H9 (cell line): ENCODE measurements at regions not wholly inside any gene's neighbourhood (a gene's known extent, or its start where the extent isn't known, plus 50 kb on each side); places are given as distances from the start of the nearest gene placed in this dataset.

ENCODE experiments used
- DNase-seq: peaks from one replicate; pipeline ENCODE4 v3.0.0-alpha.2; 2017
- H2AFZ ChIP-seq: one replicate; pipeline ENCODE4 v1.6.1; 2013; ENCODE audit warnings: mild to moderate bottlenecking, low read length, control low read depth, moderate library complexity
- H2AK5ac ChIP-seq: 2 replicates; pipeline ENCODE4 v1.6.1; 2013; ENCODE audit warnings: low read length, control low read depth, mixed read lengths; ENCODE audit not compliant: insufficient read length
- H2BK120ac ChIP-seq: one replicate; pipeline ENCODE4 v1.6.1; 2013; ENCODE audit warnings: low read depth, mild to moderate bottlenecking, low read length, control low read depth, inconsistent platforms; ENCODE audit not compliant: poor library complexity, severe bottlenecking
- H2BK12ac ChIP-seq: 2 replicates; pipeline ENCODE4 v1.6.1; 2013; ENCODE audit warnings: low read length, control low read depth, mixed read lengths, low read depth; ENCODE audit not compliant: insufficient read length
- H2BK15ac ChIP-seq: 2 replicates; pipeline ENCODE4 v1.6.1; 2013; ENCODE audit warnings: low read depth, low read length, control low read depth
- H2BK20ac ChIP-seq: one replicate; pipeline ENCODE4 v1.6.1; 2013; ENCODE audit warnings: low read depth, mild to moderate bottlenecking, low read length, control low read depth, inconsistent platforms; ENCODE audit not compliant: poor library complexity, severe bottlenecking
- H2BK5ac ChIP-seq: 2 replicates; pipeline ENCODE4 v1.6.1; 2013; ENCODE audit warnings: low read length, control low read depth, mixed read lengths; ENCODE audit not compliant: insufficient read length
- H3K14ac ChIP-seq: 2 replicates; pipeline ENCODE4 v1.6.1; 2013; ENCODE audit warnings: low read length, control low read depth; ENCODE audit not compliant: insufficient read depth
- H3K18ac ChIP-seq: 2 replicates; pipeline ENCODE4 v1.6.1; 2013; ENCODE audit warnings: low read depth, mild to moderate bottlenecking, mixed read lengths, low read length, control low read depth; ENCODE audit not compliant: insufficient read length
- H3K23ac ChIP-seq: 2 replicates; pipeline ENCODE4 v1.6.1; 2013; ENCODE audit warnings: low read length, control low read depth, mixed read lengths, low read depth; ENCODE audit not compliant: insufficient read length
- H3K23me2 ChIP-seq: 2 replicates; pipeline ENCODE4 v1.6.1; 2013; ENCODE audit warnings: low read depth, mild to moderate bottlenecking, mixed read lengths, low read length, control low read depth; ENCODE audit not compliant: insufficient read length, poor library complexity, severe bottlenecking
- H3K27ac ChIP-seq: 2 replicates; pipeline ENCODE4 v1.5.1; 2013; ENCODE audit warnings: low read length, control low read depth, mixed read lengths, low read depth; ENCODE audit not compliant: insufficient read length
- H3K27me3 ChIP-seq: 2 replicates; pipeline ENCODE4 v1.6.1; 2013; ENCODE audit warnings: low read length, control low read depth, inconsistent platforms; ENCODE audit not compliant: insufficient read depth
- H3K4ac ChIP-seq: 2 replicates; pipeline ENCODE4 v1.6.1; 2013; ENCODE audit warnings: low read depth, mild to moderate bottlenecking, control low read depth, inconsistent platforms, low read length, moderate library complexity
- H3K4me1 ChIP-seq: 2 replicates; pipeline ENCODE4 v1.6.1; 2013; ENCODE audit warnings: low read length, control low read depth, inconsistent platforms; ENCODE audit not compliant: insufficient read depth
- H3K4me2 ChIP-seq: 2 replicates; pipeline ENCODE4 v1.6.1; 2013; ENCODE audit warnings: low read length, control low read depth, mixed read lengths; ENCODE audit not compliant: insufficient read length, insufficient read depth
- H3K56ac ChIP-seq: 2 replicates; pipeline ENCODE4 v1.6.1; 2013; ENCODE audit warnings: low read depth, mild to moderate bottlenecking, mixed read lengths, low read length, control low read depth; ENCODE audit not compliant: insufficient read length
- H3K79me1 ChIP-seq: 2 replicates; pipeline ENCODE4 v1.6.1; 2013; ENCODE audit warnings: low read depth, mild to moderate bottlenecking, moderate library complexity, low read length, control low read depth, inconsistent platforms; ENCODE audit not compliant: insufficient read depth, poor library complexity, severe bottlenecking
- H3K79me2 ChIP-seq: 2 replicates; pipeline ENCODE4 v1.6.1; 2013; ENCODE audit warnings: low read length, control low read depth, inconsistent platforms; ENCODE audit not compliant: insufficient read depth
- H3K9ac ChIP-seq: 2 replicates; pipeline ENCODE4 v1.6.1; 2013; ENCODE audit warnings: low read length, control low read depth, mixed read lengths; ENCODE audit not compliant: insufficient read length; ENCODE audit errors: extremely low read depth
- H3K9me3 ChIP-seq: one replicate; pipeline ENCODE4 v1.6.1; 2013; ENCODE audit warnings: low read depth, low read length, inconsistent platforms; ENCODE audit not compliant: control insufficient read depth
- H3T11ph ChIP-seq: one replicate; pipeline ENCODE4 v1.6.1; 2013; ENCODE audit warnings: mild to moderate bottlenecking, low read length, control low read depth, inconsistent platforms
- H4K20me1 ChIP-seq: one replicate; pipeline ENCODE4 v1.6.1; 2013; ENCODE audit not compliant: control insufficient read depth, insufficient read length, insufficient read depth
- H4K5ac ChIP-seq: 2 replicates; pipeline ENCODE4 v1.6.1; 2013; ENCODE audit warnings: low read depth, mild to moderate bottlenecking, mixed read lengths, low read length, control low read depth; ENCODE audit not compliant: insufficient read length
- H4K8ac ChIP-seq: replicated peaks from 2 replicates; pipeline ENCODE4 v1.6.1; 2013; ENCODE audit warnings: low read length, control low read depth, mixed read lengths, low read depth; ENCODE audit not compliant: insufficient read length
- H4K91ac ChIP-seq: 2 replicates; pipeline ENCODE4 v1.6.1; 2013; ENCODE audit warnings: low read depth, mild to moderate bottlenecking, moderate library complexity, mixed read lengths, low read length, control low read depth; ENCODE audit not compliant: insufficient read length
- H3K27ac Mint-ChIP-seq, 3 experiments: 2 replicates in 2 of 3; 3 replicates in 1 of 3; pipeline ENCODE4 v1.8.0; 2020 to 2021; ENCODE audit warnings: mixed read lengths in 3 of 3, mild to moderate bottlenecking in 1 of 3, moderate library complexity in 1 of 3
- H3K27me3 Mint-ChIP-seq: 2 replicates; pipeline ENCODE4 v1.8.0; 2021; ENCODE audit warnings: low read depth, mild to moderate bottlenecking, moderate library complexity, mixed read lengths
- H3K36me3 Mint-ChIP-seq, 3 experiments: 2 replicates in 2 of 3; 3 replicates in 1 of 3; pipeline ENCODE4 v1.8.0; 2020 to 2021; ENCODE audit warnings: low read depth in 3 of 3, mixed read lengths in 3 of 3; ENCODE audit not compliant: insufficient read depth in 1 of 3
- H3K4me1 Mint-ChIP-seq, 2 experiments: 2 replicates each; pipeline ENCODE4 v1.8.0; 2020; ENCODE audit warnings: mixed read lengths in 2 of 2
- H3K4me3 Mint-ChIP-seq, 2 experiments: 2 replicates in 1 of 2; 3 replicates in 1 of 2; pipeline ENCODE4 v1.8.0; 2020 to 2021; ENCODE audit warnings: mild to moderate bottlenecking in 2 of 2, mixed read lengths in 2 of 2, moderate library complexity in 1 of 2
- H3K9me3 Mint-ChIP-seq, 2 experiments: 2 replicates in 1 of 2; 3 replicates in 1 of 2; pipeline ENCODE4 v1.8.0; 2020; ENCODE audit warnings: mild to moderate bottlenecking in 2 of 2, mixed read lengths in 2 of 2, moderate library complexity in 1 of 2
- WGBS: extraction: QIAGEN DNeasy Blood & Tissue Kit; methylation state at CpG from one replicate; pipeline ENCODE4 v1.1.7; 2013; ENCODE audit warnings: missing lambda C conversion rate, low lambda C conversion rate, mixed read lengths; ENCODE audit not compliant: insufficient read length; ENCODE audit errors: extremely low coverage; 5-methylcytosine and 5-hydroxymethylcytosine counted together
- TF ChIP-seq, protein P1 (sequence below): fragments of 200-600 bp; sonication (generic); conservative IDR thresholded peaks from 3 replicates; pipeline ENCODE4 v1.8.0; 2021; ENCODE audit warnings: antibody characterized with exemption, mild to moderate bottlenecking

DNA sequence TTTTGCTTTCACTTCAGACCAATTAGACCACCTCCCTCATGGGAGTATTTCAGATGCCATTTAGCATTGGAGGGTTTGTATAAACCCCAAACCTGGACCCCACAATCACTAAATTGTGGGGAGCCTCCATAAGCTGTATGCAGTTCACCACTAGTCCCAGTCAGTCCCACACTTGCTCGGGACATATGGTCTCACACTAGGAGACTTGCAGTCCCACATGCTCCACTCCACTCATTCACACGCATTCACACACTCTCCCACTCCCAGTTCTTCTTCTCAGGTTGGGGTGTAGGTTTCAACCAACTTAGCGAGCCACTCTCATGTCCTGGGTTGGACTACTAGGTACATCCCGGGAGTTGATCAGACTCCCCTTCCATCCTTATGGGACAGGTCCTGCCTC, 84.5 kb upstream of the GPR6 start:
- Mint-ChIP-seq H3K9me3 (peaks cover 28 to 30% of the 10 kb centered on the region in 2 experiments), H3K4me1 (peaks cover 47 to 52% of the 10 kb centered on the region in 2 experiments), H3K27me3 (peaks cover 18% of the 10 kb centered on the region), H3K36me3 (peaks cover 25 to 36% (median 25%) of the 10 kb centered on the region in 3 experiments), H3K27ac (peak overlapping the region in 2 of 3 experiments; percentile 97; a peak in 5 of 7 replicates), H3K4me3 (peak overlapping the region in 1 of 2 experiments; percentile 8; a peak in 1 of 5 replicates)
- H4K20me1 ChIP-seq: no peaks in the 10 kb centered on the region
- no peak overlapping the region for H4K8ac ChIP-seq
- no peaks in the 10 kb centered on the region for H3K79me2 ChIP-seq
- no peak overlapping the region for H3K56ac ChIP-seq
- H4K5ac ChIP-seq: no peak overlapping the region
- WGBS: no CpG with 5 or more reads among the region's 4 CpGs
- no peak for DNase-seq
- H3K9me3 ChIP-seq: peaks cover 18% of the 10 kb centered on the region
- H2AK5ac ChIP-seq: peak overlapping the region; percentile 56
- no peak overlapping the region for H3K18ac ChIP-seq
- no peak overlapping the region for H3K9ac ChIP-seq
- H3K23me2 ChIP-seq: no peaks in the 10 kb centered on the region
- H3K27ac ChIP-seq: no peak overlapping the region
- H2BK12ac ChIP-seq: no peak overlapping the region
- no peak overlapping the region for H4K91ac ChIP-seq
- H3K23ac ChIP-seq: no peak overlapping the region
- no peaks in the 10 kb centered on the region; the same call in 1 of the 2 replicates for H3K27me3 ChIP-seq
- no peak overlapping the region for H2BK20ac ChIP-seq
- H3T11ph ChIP-seq: no peak overlapping the region
- TF ChIP-seq, protein P1, sequence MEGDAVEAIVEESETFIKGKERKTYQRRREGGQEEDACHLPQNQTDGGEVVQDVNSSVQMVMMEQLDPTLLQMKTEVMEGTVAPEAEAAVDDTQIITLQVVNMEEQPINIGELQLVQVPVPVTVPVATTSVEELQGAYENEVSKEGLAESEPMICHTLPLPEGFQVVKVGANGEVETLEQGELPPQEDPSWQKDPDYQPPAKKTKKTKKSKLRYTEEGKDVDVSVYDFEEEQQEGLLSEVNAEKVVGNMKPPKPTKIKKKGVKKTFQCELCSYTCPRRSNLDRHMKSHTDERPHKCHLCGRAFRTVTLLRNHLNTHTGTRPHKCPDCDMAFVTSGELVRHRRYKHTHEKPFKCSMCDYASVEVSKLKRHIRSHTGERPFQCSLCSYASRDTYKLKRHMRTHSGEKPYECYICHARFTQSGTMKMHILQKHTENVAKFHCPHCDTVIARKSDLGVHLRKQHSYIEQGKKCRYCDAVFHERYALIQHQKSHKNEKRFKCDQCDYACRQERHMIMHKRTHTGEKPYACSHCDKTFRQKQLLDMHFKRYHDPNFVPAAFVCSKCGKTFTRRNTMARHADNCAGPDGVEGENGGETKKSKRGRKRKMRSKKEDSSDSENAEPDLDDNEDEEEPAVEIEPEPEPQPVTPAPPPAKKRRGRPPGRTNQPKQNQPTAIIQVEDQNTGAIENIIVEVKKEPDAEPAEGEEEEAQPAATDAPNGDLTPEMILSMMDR: no peak
- no peak overlapping the region for H2AFZ ChIP-seq
- no peaks in the 10 kb centered on the region for H3K79me1 ChIP-seq
- H2BK5ac ChIP-seq: no peak overlapping the region
- H3K4me1 ChIP-seq: 0 out of 2 replicates have a peak, but pooled peaks cover 4% of the 10 kb centered on the region
- no peak overlapping the region for H2BK120ac ChIP-seq
- no peak overlapping the region for H3K4me2 ChIP-seq
- H3K4ac ChIP-seq: no peak overlapping the region
- no peak overlapping the region for H2BK15ac ChIP-seq
- H3K14ac ChIP-seq: no peak overlapping the region
